ENCODE measurements at regions not wholly inside any gene's neighbourhood (a gene's known extent, or its start where the extent isn't known, plus 50 kb on each side); places are given as distances from the start of the nearest gene placed in this dataset.

- POLR2A ChIA-PET: interaction anchor here (0.5 kb wide), 1 partner anchor 1538 kb away, joined by 4 read pairs; no protein-coding TSS in a partner anchor
- TF ChIP-seq CTCF (IDR thresholded peaks at IDR 0.05; ENCODE audit: insufficient read depth, low read length, missing control alignments): no peak
- H3K4me3 ChIP-seq (ENCODE audit: low read depth, low read length): no peak overlapping the region
- CTCF ChIA-PET: no interaction called here
- DNase-seq (ENCODE audit: low read depth, low spot score): no peak
Observed at GRCh38 chr2:78521938-78522337, 503.6 kb upstream of the REG3G start.

GRCh38 chr2:78532762-78533379, 492.6 kb upstream of the REG3G start:
- H3K4me3 ChIP-seq (ENCODE audit: low read depth, low read length): no peak overlapping the region
- POLR2A ChIA-PET: no interaction called here
- CTCF ChIA-PET: no interaction called here
- no peak for TF ChIP-seq CTCF (IDR thresholded peaks at IDR 0.05; ENCODE audit: insufficient read depth, low read length, missing control alignments)
- no peak for DNase-seq (ENCODE audit: low read depth, low spot score)

- no peak overlapping the region for H3K4me3 ChIP-seq (ENCODE audit: low read depth, low read length)
- CTCF ChIA-PET: no interaction called here
- TF ChIP-seq CTCF (IDR thresholded peaks at IDR 0.05; ENCODE audit: insufficient read depth, low read length, missing control alignments): no peak
- POLR2A ChIA-PET: no interaction called here
- no peak for DNase-seq (ENCODE audit: low read depth, low spot score)
Observed at GRCh38 chr2:78535395-78535794, 490.1 kb upstream of the REG3G start.

GRCh38 chr2:78538322-78538721, 487.2 kb upstream of the REG3G start:
- POLR2A ChIA-PET: no interaction called here
- CTCF ChIA-PET: no interaction called here
- no peak for DNase-seq (ENCODE audit: low read depth, low spot score)
- H3K4me3 ChIP-seq (ENCODE audit: low read depth, low read length): no peak overlapping the region
- TF ChIP-seq CTCF (IDR thresholded peaks at IDR 0.05; ENCODE audit: insufficient read depth, low read length, missing control alignments): no peak

GRCh38 chr2:78540255-78540654, 485.2 kb upstream of the REG3G start:
- no peak for DNase-seq (ENCODE audit: low read depth, low spot score)
- TF ChIP-seq CTCF (IDR thresholded peaks at IDR 0.05; ENCODE audit: insufficient read depth, low read length, missing control alignments): no peak
- CTCF ChIA-PET: no interaction called here
- no peak overlapping the region for H3K4me3 ChIP-seq (ENCODE audit: low read depth, low read length)
- POLR2A ChIA-PET: no interaction called here

- CTCF ChIA-PET: no interaction called here
- DNase-seq (ENCODE audit: low read depth, low spot score): no peak
- H3K4me3 ChIP-seq (ENCODE audit: low read depth, low read length): no peak overlapping the region
- POLR2A ChIA-PET: no interaction called here
- TF ChIP-seq CTCF (IDR thresholded peaks at IDR 0.05; ENCODE audit: insufficient read depth, low read length, missing control alignments): no peak
Observed at GRCh38 chr2:78541088-78541450, 484.4 kb upstream of the REG3G start.
